GM19468 (cell line): ENCODE measurements at regions not wholly inside any gene's neighbourhood (a gene's known extent, or its start where the extent isn't known, plus 50 kb on each side); places are given as distances from the start of the nearest gene placed in this dataset.
"Not testable (repeated sequence)": the region's sequence is repeated elsewhere in the genome, so short reads cannot be mapped to it uniquely, and the experiment has no call there.

Experiments
- ATAC-seq: cut with Tn5 transposase; IDR thresholded peaks from one replicate; pipeline ENCODE4 v1.9.1; 2021; ENCODE audit warnings: mild to moderate bottlenecking, moderate library complexity, moderate number of reproducible peaks; ENCODE audit not compliant: unreplicated experiment; ENCODE audit errors: extremely low read depth

DNA sequence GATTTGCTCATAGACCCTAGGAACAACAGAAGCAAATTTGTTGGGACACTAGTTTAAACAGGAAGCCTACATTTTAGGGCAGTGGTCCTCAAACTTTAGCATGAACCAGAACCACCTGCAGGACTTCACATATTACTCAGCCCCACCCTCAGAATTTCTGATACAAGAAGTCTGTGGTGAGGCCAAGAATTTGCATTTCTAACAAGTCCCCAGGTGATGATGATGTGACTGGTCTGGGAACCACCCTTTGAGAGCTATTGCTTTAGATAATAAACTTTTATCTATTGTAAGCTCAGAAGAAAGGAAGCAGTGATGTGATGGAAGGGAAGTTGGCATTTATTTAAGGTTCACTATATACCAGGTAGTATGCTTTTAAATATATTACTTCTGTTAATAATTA, 194.0 kb downstream of the FAM181B start:
- no peak for ATAC-seq

DNA sequence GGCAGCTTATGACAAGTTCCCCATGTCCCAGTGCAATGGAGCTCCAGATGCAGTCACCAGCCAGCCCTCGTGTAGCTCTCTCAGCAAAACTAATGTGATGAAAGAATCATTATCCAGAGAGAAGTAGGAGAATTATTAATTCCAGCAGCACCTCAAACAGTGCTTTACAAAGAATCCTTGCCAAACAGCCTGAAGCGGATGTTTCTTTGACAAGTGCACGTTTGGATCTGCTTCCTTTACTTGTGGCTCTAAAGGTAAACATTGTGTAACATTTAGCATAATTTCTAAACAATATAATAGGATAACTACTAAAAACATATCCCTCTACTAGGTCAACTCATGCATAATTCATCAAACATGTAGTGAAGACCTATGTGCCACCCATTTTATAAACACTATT, 197.0 kb downstream of the FAM181B start:
- no peak for ATAC-seq

DNA sequence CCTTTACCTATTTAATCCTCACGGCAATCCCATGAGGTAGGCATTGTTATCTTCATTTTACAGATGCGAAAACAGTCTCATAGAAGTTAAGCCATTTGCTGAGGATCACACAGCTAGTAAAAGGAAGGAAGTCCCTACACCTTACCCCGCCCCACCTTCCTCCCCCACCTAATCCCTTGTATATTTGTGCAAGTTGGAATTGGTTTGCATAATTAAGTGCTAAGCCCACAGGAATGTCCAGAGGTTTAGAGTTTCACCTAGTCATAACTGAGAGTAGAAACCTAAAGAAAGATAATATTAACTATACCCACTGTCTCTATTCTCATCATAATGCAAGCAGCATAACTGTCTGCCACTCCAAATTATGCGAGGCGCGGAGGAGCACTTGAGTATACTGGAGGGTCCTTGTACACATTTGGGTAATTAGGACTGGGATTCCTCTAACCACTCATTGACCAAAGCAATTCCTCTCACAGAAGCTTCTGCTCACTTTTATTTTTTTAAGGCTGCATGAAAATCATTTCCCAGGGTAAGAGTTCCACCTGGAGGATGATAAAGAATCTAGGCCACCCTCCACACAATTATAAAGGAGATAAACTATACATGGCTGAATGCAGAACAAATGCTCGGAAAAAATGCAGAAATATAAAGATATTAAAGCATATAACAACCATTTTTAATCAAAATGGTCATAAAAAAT, 199.9 kb downstream of the FAM181B start:
- no peak for ATAC-seq

DNA sequence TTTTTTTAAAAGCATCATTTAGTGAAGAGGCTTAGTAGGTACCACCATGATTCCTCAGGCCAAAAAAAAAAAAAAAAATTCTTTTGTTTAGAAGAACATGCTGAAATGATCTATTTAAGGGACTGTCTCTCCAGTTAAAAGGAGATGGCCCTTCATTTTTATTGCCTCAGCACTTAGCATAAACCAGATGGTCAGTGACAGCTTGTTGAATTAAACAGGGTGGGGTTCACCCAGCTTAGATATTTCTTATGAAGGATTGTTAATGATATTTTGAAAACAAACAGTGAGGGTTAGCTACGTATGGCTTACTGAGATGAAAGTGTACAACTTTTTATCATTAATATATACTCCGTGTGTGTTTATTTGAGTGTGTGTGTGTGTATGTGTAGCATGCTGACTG, 203.7 kb downstream of the FAM181B start:
- no peak for ATAC-seq

DNA sequence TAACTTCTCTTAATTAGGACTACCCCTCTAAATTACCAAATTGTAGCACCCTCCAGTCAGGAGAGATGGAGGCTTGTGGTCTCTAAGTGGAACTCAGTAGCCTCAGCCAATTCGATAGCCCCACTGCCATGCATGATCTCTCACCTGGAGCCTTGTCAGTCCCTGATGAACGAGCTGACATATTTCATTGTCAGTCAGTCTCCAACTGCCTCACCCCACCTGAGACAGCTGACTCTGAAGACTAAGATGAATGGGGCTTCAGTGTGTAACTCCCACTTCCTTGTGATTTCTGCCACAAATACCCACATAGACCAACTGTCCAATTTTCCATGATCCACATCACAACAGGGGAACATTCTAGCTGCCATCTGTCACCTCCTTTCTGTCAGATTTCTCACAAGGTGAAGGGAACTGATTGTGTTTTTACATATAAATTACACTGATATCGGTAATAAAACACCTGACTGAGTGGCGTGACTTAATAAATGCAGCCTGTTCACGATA, 206.5 kb downstream of the FAM181B start:
- no peak for ATAC-seq

DNA sequence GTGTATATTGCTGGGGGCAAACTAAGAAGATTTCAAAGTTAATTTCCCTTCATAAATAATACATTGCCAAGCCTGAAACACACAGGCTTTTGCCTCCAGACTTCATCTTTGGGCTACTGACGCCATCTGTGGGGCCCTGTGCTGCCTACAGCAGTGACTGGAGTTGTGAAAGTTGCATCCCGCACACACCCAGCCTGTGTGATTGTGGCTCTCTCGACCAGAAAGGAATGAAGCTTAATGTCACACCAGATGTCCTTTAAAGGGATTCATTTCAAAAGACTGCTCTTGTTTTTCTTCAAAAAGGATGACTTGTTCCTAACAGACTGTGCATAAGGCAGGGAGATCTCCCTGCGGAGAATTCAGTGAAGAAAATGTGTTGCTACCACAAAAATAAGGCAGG, 210.5 kb downstream of the FAM181B start:
- no peak for ATAC-seq

DNA sequence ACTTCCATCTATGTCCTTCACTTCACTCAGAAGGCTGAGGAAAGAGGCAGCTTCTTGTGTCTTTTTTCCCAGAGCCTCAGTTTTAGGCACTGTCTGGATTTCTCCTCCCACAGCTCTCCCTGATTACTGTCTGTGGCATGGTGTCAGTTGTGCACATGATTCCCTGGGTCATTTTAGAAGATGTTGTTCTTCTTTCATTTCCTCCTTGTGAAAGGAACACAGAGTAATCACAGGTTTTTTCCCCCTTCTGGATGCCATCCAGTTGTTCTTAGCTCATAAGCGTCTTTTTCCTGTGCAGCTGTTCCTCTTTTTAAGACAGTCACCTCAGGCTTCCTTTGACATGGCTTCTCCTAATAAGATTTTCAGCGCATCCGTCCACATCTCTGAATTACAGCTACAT, 212.2 kb downstream of the FAM181B start:
- ATAC-seq, result no peak

DNA sequence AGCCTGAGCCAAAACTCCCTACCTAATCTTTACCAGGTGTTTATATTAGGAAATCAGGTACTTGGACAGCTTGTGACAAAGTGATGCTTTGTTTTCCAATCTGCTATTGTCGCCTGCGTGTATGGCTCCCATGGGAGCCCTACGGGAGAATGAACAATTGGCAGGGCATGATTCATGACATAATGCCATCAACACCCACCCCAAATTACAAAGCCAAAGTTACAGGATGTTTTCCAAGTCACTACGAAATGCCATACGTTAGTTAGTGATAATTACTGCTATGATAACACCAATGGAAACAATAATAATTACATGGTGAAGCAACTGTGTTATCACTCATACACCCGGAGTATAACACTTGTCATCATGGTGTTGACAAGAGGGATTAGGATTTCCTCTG, 226.4 kb downstream of the FAM181B start:
- no peak for ATAC-seq

DNA sequence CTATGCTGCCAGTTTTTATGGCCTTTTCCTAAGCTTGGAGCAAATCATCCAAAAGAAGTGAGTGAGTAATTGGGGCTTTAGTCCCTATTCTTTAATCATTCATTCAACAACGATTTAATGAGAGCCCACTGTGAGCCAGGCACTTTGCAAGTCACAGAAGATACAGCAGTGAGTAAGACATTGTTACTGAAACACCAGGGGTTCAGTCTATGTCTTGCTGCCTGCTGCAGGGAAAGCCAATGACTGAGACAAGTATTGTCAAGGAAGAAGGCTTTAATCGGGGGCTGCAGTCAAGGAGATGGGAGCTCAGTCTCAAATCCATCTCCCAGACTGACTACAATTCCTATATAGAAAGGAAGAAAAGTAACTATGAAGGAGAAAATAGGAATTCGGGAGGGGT, 228.3 kb downstream of the FAM181B start:
- no peak for ATAC-seq

DNA sequence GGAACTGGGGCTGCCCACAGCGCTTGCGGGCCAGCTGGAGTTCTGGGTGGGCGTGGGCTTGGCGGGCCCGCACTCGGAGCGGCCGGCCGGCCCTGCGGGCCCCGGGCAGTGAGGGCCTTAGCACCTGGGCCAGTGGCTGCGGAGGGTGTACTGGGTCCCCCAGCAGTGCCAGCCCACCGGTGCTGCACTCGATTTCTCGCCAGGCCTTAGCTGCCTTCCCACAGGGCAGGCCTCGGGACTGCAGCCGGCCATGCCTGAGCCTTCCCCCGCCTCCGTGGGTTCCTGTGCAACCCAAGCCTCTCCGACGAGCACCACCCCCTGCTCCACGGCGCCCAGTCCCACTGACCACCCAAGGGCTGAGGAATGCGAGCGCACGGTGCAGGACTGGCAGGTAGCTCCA, 232.5 kb downstream of the FAM181B start:
- not testable (repeated sequence) for ATAC-seq

DNA sequence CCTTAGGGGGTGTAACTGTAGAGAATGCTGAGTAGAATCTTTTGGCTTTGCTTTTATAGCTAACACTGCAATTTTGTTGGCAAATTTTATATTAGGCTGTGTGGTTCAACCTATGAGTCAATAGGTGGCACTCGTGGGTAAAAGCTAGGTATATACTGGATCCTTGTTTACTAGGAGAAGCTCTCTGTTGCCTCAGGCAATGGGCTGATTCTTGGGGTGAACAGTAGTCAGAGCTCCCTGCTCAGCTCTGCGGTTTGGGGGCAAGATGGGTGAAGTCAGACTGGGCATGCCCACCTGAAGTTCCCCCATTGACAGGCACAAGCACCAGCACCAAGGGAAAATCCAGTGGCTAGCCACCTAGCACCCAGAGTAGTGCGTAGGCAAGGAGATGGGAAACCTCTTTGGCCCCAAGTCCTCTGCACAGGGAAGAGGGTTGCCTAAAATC, 238.7 kb downstream of the FAM181B start:
- ATAC-seq, result no peak

DNA sequence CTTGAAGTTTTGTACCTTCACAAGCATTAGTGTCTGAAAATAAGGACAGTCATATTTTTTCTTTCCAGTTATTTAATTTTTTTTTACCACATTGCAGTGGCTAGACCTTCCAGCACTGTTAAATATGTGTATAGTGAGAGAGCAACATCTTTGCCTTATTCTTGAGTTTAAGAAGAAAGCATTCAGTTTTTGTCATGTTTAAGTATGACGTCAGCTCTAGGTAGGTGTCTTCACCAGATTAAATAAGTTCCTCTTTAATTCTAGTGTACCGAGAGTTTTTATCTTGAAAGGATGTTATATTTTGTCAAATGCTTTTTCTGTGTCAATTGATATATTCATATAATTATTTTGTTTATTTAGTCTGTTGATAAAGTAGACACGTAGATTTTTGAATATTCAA, 258.8 kb downstream of the FAM181B start:
- ATAC-seq, result no peak

DNA sequence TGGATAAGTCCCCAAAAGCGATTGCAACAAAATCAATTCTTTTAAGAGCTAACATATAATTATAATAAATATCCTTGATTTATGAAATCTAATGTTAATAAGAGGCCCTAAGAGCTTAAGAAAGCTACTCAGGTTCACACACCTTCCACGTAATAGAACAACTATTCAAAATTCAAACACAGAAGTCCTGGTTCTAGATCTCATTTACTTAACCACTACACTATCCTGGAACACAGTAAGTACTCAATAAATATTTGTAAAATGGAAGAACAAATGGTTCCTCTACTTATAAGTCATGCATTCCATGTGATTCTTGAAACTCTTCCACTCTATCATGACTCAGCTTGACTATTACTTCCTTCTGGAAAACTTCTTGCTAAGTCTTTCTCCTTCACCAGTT, 268.2 kb downstream of the FAM181B start:
- ATAC-seq, result no peak

DNA sequence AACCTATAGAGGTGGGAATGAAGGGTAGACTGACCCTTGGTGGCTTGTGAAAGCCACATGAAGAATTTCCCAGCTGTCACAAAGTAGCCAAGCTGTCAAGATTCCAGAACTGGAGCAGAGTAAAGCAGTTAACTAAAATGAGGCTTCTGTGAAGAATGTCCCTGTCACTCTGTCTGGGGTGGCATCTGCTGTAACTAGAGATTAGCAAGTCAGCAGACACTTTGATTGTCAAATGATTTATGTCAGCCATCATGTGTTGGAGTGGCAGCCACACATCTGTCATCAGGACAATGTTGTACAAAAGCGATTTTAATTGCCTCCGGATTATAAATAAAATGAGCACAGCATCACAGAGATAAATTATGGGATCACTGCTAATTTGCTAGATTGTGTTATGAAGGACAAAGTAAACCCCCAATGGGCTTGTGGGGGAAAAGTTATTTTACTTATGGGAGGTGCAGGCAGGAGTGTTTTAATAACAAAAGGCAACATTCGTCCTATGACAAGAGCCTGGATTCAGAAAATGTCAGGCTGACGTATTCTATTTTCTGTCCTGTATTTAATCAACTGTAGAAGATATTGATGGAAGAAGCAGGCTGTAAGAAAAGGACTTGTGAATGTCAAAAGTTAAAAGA, 270.9 kb downstream of the FAM181B start:
- no peak for ATAC-seq

DNA sequence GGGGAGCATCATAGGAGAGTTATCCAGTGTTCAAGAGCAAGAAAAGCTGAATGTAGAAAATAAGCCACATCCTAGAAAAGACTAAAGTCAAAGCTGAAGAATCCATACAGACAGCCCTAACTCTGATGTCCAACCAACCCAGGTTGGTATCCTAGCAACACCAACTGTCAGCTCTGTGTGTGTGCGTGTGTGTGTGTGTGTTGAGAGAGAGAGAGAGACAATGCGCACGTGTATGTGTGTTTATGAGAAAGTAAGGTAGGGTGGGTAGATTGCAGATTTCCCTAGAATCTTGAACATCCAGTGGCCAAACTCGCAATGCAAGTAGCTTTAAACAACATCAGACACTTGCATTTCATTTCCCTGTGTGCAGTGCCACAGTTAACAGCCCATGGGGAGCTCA, 274.9 kb downstream of the FAM181B start:
- ATAC-seq, result no peak

DNA sequence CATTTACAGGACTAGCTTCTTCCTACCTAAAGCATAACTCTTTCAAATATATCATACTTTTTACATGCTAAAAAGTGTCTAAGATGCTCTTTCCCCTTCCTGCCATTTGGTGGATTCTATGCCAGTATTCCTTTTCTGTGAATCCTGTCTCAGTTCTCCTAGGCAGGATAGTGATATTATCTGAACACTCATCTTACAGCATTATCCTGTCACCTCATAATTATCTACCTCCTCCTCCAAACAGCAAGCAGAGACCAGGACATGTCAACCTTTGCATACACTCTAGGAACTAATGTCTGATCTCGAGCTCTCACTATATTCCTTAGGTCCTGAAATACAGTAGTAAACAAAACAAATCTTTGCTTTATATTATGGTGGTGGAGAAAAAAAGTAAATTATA, 275.5 kb downstream of the FAM181B start:
- ATAC-seq, result no peak

DNA sequence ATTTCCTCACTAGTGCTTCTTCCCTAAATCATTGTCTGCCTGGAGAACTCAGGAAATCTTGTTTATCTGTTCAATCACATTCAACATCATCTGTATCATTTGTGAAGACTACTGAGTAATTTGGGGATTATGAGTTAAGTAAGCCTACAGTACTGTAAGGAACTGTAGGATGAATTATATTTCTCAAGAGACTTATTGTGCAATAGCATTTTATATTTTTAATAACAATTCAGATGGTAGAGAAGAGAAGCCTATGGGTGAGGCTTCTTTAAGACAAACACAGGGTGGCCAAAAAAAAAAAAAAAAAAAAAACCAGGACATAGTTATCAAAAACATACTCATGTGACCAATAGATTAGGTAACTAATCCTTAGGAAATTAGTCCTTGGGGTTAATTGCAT, 282.7 kb downstream of the FAM181B start:
- no peak for ATAC-seq

DNA sequence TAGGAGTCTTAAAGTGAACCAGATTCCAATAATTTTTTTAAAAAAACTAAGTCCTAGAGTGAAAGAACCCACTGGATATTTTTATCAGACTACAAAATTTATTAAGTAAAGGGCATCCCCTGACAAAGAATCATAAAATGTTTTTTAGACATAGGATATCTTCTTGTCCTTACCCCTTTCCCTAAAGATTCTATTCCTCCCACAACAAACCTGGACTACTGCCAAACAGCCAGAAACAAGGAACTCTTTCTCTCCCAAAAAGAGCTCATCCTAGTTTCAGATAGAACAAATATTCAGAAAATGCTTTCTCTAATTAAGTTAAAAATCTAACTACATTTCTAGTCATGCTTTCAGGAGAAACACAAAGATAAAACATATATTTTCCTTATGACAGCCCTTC, 327.1 kb downstream of the FAM181B start:
- no peak for ATAC-seq

DNA sequence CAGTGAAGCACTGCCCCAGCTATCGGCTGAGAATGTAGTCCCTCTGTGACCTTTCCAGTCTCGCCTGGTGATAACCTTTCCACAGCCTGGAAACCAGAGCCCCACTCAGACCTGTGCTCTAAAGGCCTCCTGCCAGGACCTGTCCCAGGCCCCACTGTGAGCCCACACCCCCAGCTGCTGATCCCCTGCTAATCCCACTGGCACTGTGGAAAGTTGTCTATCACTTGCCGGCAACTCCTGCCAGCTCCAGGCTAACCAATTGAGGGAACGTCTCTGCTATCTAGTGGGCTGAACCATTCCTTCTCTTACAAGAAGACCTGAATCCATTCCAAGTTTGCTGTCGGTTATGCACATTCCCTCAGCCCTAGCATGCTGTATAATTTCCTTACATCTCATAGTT, 328.2 kb downstream of the FAM181B start:
- no peak for ATAC-seq

DNA sequence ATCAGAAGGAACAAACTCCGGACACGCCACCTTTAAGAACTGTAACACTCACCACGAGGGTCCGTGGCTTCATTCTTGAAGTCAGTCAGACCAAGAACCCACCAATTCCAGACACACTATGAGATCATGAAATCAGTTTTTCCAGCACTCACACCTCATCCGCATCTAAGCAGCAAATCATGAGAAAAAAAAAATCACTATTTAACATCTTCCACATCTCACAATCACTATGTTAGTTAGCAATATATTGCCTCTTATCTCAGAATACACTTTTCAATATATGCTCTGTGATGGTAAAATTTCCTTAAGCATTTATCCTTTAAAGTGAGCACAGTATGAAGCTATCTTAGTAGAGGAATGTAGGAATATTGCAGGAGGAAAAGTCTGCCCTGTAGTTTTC, 328.7 kb downstream of the FAM181B start:
- ATAC-seq, result no peak

DNA sequence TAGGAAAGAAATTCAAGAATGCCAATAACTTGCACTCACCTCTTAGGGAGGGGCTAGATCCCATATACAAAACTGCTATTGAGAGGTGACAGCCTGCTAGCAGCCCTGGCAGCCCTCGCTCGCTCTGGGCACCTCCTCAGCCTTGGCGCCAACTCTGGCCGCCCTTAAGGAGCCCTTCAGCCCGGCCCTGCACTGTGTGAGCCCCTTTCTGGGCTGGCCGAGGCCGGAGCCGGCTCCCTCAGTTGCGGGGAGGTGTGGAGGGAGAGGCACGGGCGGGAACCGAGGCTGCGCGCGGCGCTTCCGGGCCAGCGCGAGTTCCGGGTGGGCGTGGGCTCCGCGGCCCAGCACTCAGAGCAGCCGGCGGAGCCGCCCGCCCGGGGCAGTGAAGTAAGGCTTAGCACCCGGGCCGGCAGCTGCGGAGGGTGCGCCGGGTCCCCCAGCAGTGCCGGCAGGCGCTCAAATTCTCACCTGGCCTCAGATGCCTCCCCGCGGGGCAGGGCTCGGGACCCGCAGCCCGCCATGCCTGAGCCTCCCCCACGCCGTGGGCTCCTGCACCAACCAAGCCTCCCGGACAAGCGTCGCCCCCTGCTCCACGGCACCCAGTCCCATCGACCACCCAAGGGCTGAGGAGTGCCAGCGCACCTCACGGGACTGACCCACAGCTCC, 329.9 kb downstream of the FAM181B start:
- ATAC-seq, result no peak
